ENCODE measurements at regions not wholly inside any gene's neighbourhood (a gene's known extent, or its start where the extent isn't known, plus 50 kb on each side); places are given as distances from the start of the nearest gene placed in this dataset.

DNA sequence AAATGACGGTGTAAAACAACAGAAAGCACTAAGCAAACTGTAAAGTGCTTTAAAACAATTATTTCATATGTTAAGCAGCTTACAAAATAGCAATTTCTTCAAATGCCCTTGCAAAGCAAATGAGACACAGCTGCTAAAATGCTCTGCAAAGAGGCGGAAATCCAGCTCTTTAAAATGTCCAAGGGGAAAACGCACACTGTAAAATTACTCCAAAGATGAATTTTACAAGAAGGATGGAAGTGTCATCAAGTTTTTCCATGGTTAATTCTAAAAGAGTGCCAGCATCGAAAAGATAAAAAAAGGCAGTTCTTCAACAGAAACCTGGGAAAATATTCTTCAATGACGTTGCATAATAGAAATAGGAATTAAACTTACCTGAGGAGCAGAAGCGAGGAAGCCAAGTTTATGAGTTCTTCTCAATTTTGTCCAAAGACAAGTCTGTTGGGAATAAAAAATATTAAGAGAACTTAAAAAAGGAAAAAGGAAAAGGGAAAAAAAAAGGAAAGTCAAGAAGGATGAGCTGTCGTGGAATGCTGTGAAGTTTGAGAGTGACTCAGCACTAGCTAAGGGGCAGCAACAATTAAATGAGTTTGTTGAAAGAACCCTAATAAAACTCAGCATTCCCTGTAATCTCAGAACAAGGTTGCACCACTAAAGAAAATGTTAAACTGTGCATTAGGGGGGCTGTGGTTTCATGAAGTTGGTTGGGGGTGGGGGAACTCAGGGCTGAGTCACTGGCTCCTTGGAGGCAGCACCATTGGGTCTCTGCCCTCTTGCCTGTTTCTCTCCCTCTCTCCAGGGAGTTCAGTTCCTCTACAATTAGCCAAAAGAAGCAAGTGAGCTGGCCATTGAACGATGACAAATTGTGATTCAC lies 64.2 kb upstream of the BLID start:
- TF ChIP-seq, protein P1, sequence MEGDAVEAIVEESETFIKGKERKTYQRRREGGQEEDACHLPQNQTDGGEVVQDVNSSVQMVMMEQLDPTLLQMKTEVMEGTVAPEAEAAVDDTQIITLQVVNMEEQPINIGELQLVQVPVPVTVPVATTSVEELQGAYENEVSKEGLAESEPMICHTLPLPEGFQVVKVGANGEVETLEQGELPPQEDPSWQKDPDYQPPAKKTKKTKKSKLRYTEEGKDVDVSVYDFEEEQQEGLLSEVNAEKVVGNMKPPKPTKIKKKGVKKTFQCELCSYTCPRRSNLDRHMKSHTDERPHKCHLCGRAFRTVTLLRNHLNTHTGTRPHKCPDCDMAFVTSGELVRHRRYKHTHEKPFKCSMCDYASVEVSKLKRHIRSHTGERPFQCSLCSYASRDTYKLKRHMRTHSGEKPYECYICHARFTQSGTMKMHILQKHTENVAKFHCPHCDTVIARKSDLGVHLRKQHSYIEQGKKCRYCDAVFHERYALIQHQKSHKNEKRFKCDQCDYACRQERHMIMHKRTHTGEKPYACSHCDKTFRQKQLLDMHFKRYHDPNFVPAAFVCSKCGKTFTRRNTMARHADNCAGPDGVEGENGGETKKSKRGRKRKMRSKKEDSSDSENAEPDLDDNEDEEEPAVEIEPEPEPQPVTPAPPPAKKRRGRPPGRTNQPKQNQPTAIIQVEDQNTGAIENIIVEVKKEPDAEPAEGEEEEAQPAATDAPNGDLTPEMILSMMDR (IDR thresholded peaks at IDR 0.05) = no peak
- TF ChIP-seq POLR2A (IDR thresholded peaks at IDR 0.05) = no peak

Data from vagina (tissue), 2 donors.